Dendritic cell treated with granulocyte-macrophage colony-stimulating factor and Interleukin-4, amounts not matched to agents 40 ng/mL and 50 ng/mL, for 4 days (primary cell): ENCODE measurements at regions not wholly inside any gene's neighbourhood (a gene's known extent, or its start where the extent isn't known, plus 50 kb on each side); places are given as distances from the start of the nearest gene placed in this dataset.

Experiments
- H3K27ac Mint-ChIP-seq: one replicate; pipeline ENCODE4 v1.8.0; 2022; ENCODE audit warnings: mild to moderate bottlenecking, mixed read lengths
- H3K27me3 Mint-ChIP-seq: one replicate; pipeline ENCODE4 v1.8.0; 2022; ENCODE audit warnings: mild to moderate bottlenecking, mixed read lengths
- H3K36me3 Mint-ChIP-seq: one replicate; pipeline ENCODE4 v1.8.0; 2022; ENCODE audit warnings: low read depth, mixed read lengths
- H3K4me1 Mint-ChIP-seq: one replicate; pipeline ENCODE4 v1.8.0; 2022; ENCODE audit warnings: low read depth, mixed read lengths
- H3K4me3 Mint-ChIP-seq: one replicate; pipeline ENCODE4 v1.8.0; 2022; ENCODE audit warnings: mild to moderate bottlenecking, moderate library complexity, mixed read lengths
- H3K9me3 Mint-ChIP-seq: one replicate; pipeline ENCODE4 v1.8.0; 2022; ENCODE audit warnings: mixed read lengths
- intact Hi-C: fragments of 100-400 bp; cut with micrococcal nuclease; formaldehyde crosslinking; loops from one replicate; pipeline ENCODE4 v1.15.0; 2022

- H3K27ac Mint-ChIP-seq: no peak overlapping the region
- no peaks in the 10 kb centered on the region for H3K36me3 Mint-ChIP-seq
- no peak overlapping the region for H3K4me3 Mint-ChIP-seq
- H3K27me3 Mint-ChIP-seq: peaks cover 4% of the 10 kb centered on the region
- intact Hi-C loops: no loop called here
- no peaks in the 10 kb centered on the region for H3K9me3 Mint-ChIP-seq
- H3K4me1 Mint-ChIP-seq: no peaks in the 10 kb centered on the region
Observed at GRCh38 chr16:87165885-87166284, 151.3 kb downstream of the C16orf95 start.

- H3K27me3 Mint-ChIP-seq: no peaks in the 10 kb centered on the region
- H3K36me3 Mint-ChIP-seq: no peaks in the 10 kb centered on the region
- no peaks in the 10 kb centered on the region for H3K4me1 Mint-ChIP-seq
- H3K9me3 Mint-ChIP-seq: no peaks in the 10 kb centered on the region
- H3K27ac Mint-ChIP-seq: no peak overlapping the region
- no peak overlapping the region for H3K4me3 Mint-ChIP-seq
- intact Hi-C loops: no loop called here
Observed at GRCh38 chr16:87166321-87166720, 150.9 kb downstream of the C16orf95 start.

GRCh38 chr16:87166934-87167333, 150.3 kb downstream of the C16orf95 start:
- H3K36me3 Mint-ChIP-seq: no peaks in the 10 kb centered on the region
- no peak overlapping the region for H3K4me3 Mint-ChIP-seq
- intact Hi-C loops: no loop called here
- no peaks in the 10 kb centered on the region for H3K4me1 Mint-ChIP-seq
- H3K27me3 Mint-ChIP-seq: no peaks in the 10 kb centered on the region
- H3K27ac Mint-ChIP-seq: no peak overlapping the region
- no peaks in the 10 kb centered on the region for H3K9me3 Mint-ChIP-seq

GRCh38 chr16:87169509-87169995, 147.6 kb downstream of the C16orf95 start:
- H3K4me1 Mint-ChIP-seq: no peaks in the 10 kb centered on the region
- H3K9me3 Mint-ChIP-seq: no peaks in the 10 kb centered on the region
- no peak overlapping the region for H3K27ac Mint-ChIP-seq
- H3K36me3 Mint-ChIP-seq: no peaks in the 10 kb centered on the region
- intact Hi-C loops: no loop called here
- no peaks in the 10 kb centered on the region for H3K27me3 Mint-ChIP-seq
- no peak overlapping the region for H3K4me3 Mint-ChIP-seq

GRCh38 chr16:87170310-87170709, 146.9 kb downstream of the C16orf95 start:
- Mint-ChIP-seq H3K27me3 (no peaks in the 10 kb centered on the region), H3K36me3 (no peaks in the 10 kb centered on the region), H3K9me3 (no peaks in the 10 kb centered on the region), H3K27ac (no peak overlapping the region), H3K4me1 (no peaks in the 10 kb centered on the region), H3K4me3 (no peak overlapping the region)
- intact Hi-C loops: no loop called here

GRCh38 chr16:87171723-87172122, 145.5 kb downstream of the C16orf95 start:
- Mint-ChIP-seq H3K4me1 (no peaks in the 10 kb centered on the region), H3K4me3 (no peak overlapping the region), H3K36me3 (no peaks in the 10 kb centered on the region), H3K27me3 (no peaks in the 10 kb centered on the region), H3K9me3 (no peaks in the 10 kb centered on the region), H3K27ac (no peak overlapping the region)
- intact Hi-C loops: no loop called here

GRCh38 chr16:87172632-87173031, 144.6 kb downstream of the C16orf95 start:
- Mint-ChIP-seq H3K4me1 (no peaks in the 10 kb centered on the region), H3K9me3 (no peaks in the 10 kb centered on the region), H3K27me3 (no peaks in the 10 kb centered on the region), H3K4me3 (no peak overlapping the region), H3K36me3 (no peaks in the 10 kb centered on the region), H3K27ac (no peak overlapping the region)
- intact Hi-C loops: no loop called here

- Mint-ChIP-seq H3K27ac (no peak overlapping the region), H3K27me3 (peaks cover 7% of the 10 kb centered on the region), H3K4me1 (no peaks in the 10 kb centered on the region), H3K9me3 (no peaks in the 10 kb centered on the region), H3K4me3 (no peak overlapping the region), H3K36me3 (no peaks in the 10 kb centered on the region)
- intact Hi-C loops: no loop called here
Observed at GRCh38 chr16:87173294-87173893, 143.8 kb downstream of the C16orf95 start.

- no peak overlapping the region for H3K27ac Mint-ChIP-seq
- H3K4me1 Mint-ChIP-seq: no peaks in the 10 kb centered on the region
- no peaks in the 10 kb centered on the region for H3K9me3 Mint-ChIP-seq
- peaks cover 10% of the 10 kb centered on the region for H3K27me3 Mint-ChIP-seq
- no peaks in the 10 kb centered on the region for H3K36me3 Mint-ChIP-seq
- H3K4me3 Mint-ChIP-seq: no peak overlapping the region
- intact Hi-C loops: no loop called here
Observed at GRCh38 chr16:87174061-87174460, 143.1 kb downstream of the C16orf95 start.

GRCh38 chr16:87176735-87177134, 140.5 kb downstream of the C16orf95 start:
- no peak overlapping the region for H3K4me3 Mint-ChIP-seq
- intact Hi-C loops: no loop called here
- H3K9me3 Mint-ChIP-seq: no peaks in the 10 kb centered on the region
- H3K36me3 Mint-ChIP-seq: no peaks in the 10 kb centered on the region
- H3K27ac Mint-ChIP-seq: no peak overlapping the region
- H3K4me1 Mint-ChIP-seq: no peaks in the 10 kb centered on the region
- H3K27me3 Mint-ChIP-seq: peaks cover 10% of the 10 kb centered on the region

- H3K27me3 Mint-ChIP-seq: peaks cover 10% of the 10 kb centered on the region
- H3K9me3 Mint-ChIP-seq: no peaks in the 10 kb centered on the region
- no peaks in the 10 kb centered on the region for H3K36me3 Mint-ChIP-seq
- no peak overlapping the region for H3K4me3 Mint-ChIP-seq
- intact Hi-C loops: no loop called here
- H3K4me1 Mint-ChIP-seq: no peaks in the 10 kb centered on the region
- H3K27ac Mint-ChIP-seq: no peak overlapping the region
Observed at GRCh38 chr16:87177673-87178072, 139.5 kb downstream of the C16orf95 start.

GRCh38 chr16:87178177-87178863, 138.9 kb downstream of the C16orf95 start:
- Mint-ChIP-seq H3K4me1 (no peaks in the 10 kb centered on the region), H3K27ac (no peak overlapping the region), H3K4me3 (no peak overlapping the region), H3K36me3 (no peaks in the 10 kb centered on the region), H3K27me3 (peaks cover 10% of the 10 kb centered on the region), H3K9me3 (no peaks in the 10 kb centered on the region)
- intact Hi-C loops: no loop called here

- Mint-ChIP-seq H3K9me3 (no peaks in the 10 kb centered on the region), H3K36me3 (no peaks in the 10 kb centered on the region), H3K27me3 (peaks cover 10% of the 10 kb centered on the region)
Observed at GRCh38 chr16:87178977-87179376, 138.2 kb downstream of the C16orf95 start.

GRCh38 chr16:87180069-87180468, 137.1 kb downstream of the C16orf95 start:
- Mint-ChIP-seq H3K36me3 (no peaks in the 10 kb centered on the region), H3K27ac (no peak overlapping the region), H3K4me3 (no peak overlapping the region), H3K27me3 (peaks cover 10% of the 10 kb centered on the region), H3K4me1 (no peaks in the 10 kb centered on the region), H3K9me3 (no peaks in the 10 kb centered on the region)
- intact Hi-C loops: no loop called here

More at GRCh38 chr16:87178977-87179376, 138.2 kb downstream of the C16orf95 start:
- H3K27ac Mint-ChIP-seq: no peak overlapping the region
- no peak overlapping the region for H3K4me3 Mint-ChIP-seq
- H3K4me1 Mint-ChIP-seq: no peaks in the 10 kb centered on the region
- intact Hi-C loops: no loop called here

- Mint-ChIP-seq H3K4me1 (no peaks in the 10 kb centered on the region), H3K27ac (no peak overlapping the region), H3K9me3 (peaks cover 12% of the 10 kb centered on the region), H3K36me3 (no peaks in the 10 kb centered on the region), H3K27me3 (peaks cover 10% of the 10 kb centered on the region), H3K4me3 (no peak overlapping the region)
- intact Hi-C loops: no loop called here
Observed at GRCh38 chr16:87182759-87183158, 134.4 kb downstream of the C16orf95 start.
